RWPE2 (cell line): ENCODE measurements at regions not wholly inside any gene's neighbourhood (a gene's known extent, or its start where the extent isn't known, plus 50 kb on each side); places are given as distances from the start of the nearest gene placed in this dataset.

Source experiments
- ATAC-seq: fragments of 200-7000 bp; cut with Tn5 transposase; 3 replicates; pipeline ENCODE4 v1.9.1; 2021; ENCODE audit warnings: low read depth
- DNase-seq: peaks from one replicate; pipeline ENCODE4 v3.0.0-alpha.2; 2020; ENCODE audit warnings: low spot score
- H3K27ac ChIP-seq: fragments of 450-650 bp; 2 replicates; pipeline ENCODE4 v1.5.1; 2017; ENCODE audit warnings: mild to moderate bottlenecking; ENCODE audit not compliant: poor library complexity, severe bottlenecking
- H3K27me3 ChIP-seq: fragments of 250-450 bp; sonication (Bioruptor Pico); 2 replicates; pipeline ENCODE4 v1.5.1; 2021; ENCODE audit warnings: mild to moderate bottlenecking, moderate library complexity; ENCODE audit not compliant: insufficient read depth, poor library complexity, severe bottlenecking
- H3K36me3 ChIP-seq: fragments of 250-450 bp; sonication (Bioruptor Pico); 2 replicates; pipeline ENCODE4 v1.5.1; 2020; ENCODE audit warnings: low read depth, mild to moderate bottlenecking, moderate library complexity
- H3K4me1 ChIP-seq: fragments of 250-450 bp; sonication (Bioruptor Pico); 2 replicates; pipeline ENCODE4 v1.5.1; 2021; ENCODE audit warnings: mild to moderate bottlenecking, moderate library complexity; ENCODE audit not compliant: insufficient read depth, poor library complexity, severe bottlenecking
- H3K4me3 ChIP-seq: fragments of 250-450 bp; sonication (Bioruptor Pico); 2 replicates; pipeline ENCODE4 v1.5.1; 2021; ENCODE audit warnings: mild to moderate bottlenecking, moderate library complexity; ENCODE audit not compliant: severe bottlenecking
- H3K9me3 ChIP-seq: fragments of 250-450 bp; sonication (Bioruptor Pico); 2 replicates; pipeline ENCODE4 v1.5.1; 2021; ENCODE audit warnings: mild to moderate bottlenecking, moderate library complexity; ENCODE audit not compliant: severe bottlenecking
- CTCF ChIP-seq: fragments of 450-650 bp; IDR thresholded peaks from one replicate; pipeline ENCODE4 v1.5.1; 2017; ENCODE audit warnings: mild to moderate bottlenecking, moderate library complexity; ENCODE audit not compliant: poor library complexity, severe bottlenecking

DNA sequence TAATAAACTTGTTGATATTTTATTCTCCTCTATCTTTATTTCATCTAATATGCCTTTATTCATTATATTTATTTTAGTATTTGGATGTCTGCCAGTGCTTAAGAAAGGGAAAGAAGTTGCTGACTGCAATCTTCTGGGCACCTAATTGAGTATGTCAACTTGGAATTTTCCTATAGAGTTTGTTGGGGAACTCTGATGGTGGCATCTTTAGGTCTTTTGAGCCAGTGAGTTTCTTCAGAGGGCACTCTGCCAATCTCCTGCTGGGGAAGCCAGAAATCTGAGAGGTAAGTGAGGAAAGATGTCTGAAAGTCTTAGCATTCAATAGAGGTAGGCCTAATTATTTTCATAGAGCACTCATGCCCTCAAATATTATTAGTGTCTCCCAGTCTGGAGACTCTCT is 475.0 kb downstream of the GABRG1 start:
- DNase-seq (no peak), ATAC-seq (no peak)
- no peak for TF ChIP-seq CTCF
- Histone ChIP-seq H3K27me3 (peaks cover 4% of the 10 kb centered on the region), H3K27ac (no peak overlapping the region), H3K9me3 (no peaks in the 10 kb centered on the region), H3K4me3 (no peak overlapping the region), H3K4me1 (no peaks in the 10 kb centered on the region), H3K36me3 (no peaks in the 10 kb centered on the region)

GRCh38 chr4:45647823-45648222 is 476.0 kb downstream of the GABRG1 start:
- DNase-seq (no peak), ATAC-seq (no peak)
- TF ChIP-seq CTCF: no peak
- Histone ChIP-seq H3K4me3 (no peak overlapping the region), H3K27ac (no peak overlapping the region), H3K4me1 (no peaks in the 10 kb centered on the region), H3K36me3 (no peaks in the 10 kb centered on the region), H3K27me3 (peaks cover 4% of the 10 kb centered on the region), H3K9me3 (no peaks in the 10 kb centered on the region)

DNA sequence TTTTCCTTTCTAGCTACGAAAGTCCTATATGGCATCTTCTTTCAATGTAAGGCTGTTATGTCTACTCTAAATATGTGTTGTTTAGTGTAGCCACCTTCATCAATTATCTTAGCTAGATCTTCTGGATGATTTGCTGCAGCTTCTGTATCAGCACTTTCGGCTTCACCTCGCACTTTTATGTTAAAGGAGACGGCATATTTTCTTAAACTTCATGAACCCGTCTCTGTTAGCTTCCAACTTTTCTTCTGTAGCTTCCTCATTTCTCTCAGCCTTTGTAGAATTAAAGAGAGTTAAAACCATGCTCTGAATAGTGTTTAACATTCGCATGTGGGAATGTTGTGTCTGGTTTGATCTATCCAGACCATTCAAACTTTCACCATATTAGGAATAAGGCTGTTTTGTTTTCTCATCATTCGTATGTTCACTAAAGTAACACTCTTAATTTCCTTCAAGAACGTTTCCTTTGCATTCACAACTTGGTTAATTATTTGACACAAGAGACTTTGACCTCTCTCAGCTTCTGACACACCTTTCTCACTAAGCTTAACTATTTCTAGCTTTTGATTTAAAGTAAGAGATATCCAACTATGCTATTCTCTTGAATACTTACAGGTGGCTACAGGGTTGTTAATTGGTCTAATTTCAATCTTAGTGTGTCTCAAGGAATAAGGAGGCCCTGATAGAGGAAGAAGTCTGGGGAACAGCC is 476.8 kb downstream of the GABRG1 start:
- no peaks in the 10 kb centered on the region for H3K36me3 ChIP-seq
- no peak overlapping the region for H3K4me3 ChIP-seq
- H3K4me1 ChIP-seq: no peaks in the 10 kb centered on the region
- no peaks in the 10 kb centered on the region for H3K9me3 ChIP-seq
- DNase-seq (no peak), ATAC-seq (no peak)
- H3K27ac ChIP-seq: no peak overlapping the region
- TF ChIP-seq CTCF: no peak
- peaks cover 4% of the 10 kb centered on the region for H3K27me3 ChIP-seq

DNA sequence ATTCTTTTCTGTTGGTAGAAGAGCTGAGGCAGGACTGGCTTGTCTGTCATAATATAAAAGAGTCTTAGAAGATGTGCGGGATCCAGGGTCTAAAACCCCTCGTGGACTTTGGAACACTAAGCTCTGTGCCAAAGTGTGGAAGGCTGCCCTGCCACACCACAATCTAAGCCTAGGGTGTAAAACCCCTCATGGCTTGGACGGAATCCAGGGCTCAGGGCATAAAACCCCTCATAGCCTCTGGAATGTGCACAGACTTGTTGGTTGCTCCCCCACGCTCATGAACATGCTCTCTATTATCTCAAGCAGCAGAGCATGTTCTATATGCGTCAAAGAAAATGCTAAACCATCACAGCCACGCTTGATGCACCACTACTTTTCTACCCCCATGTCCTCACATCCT is 483.6 kb downstream of the GABRG1 start:
- H3K9me3 ChIP-seq: no peaks in the 10 kb centered on the region
- no peaks in the 10 kb centered on the region for H3K27me3 ChIP-seq
- ATAC-seq: no peak
- DNase-seq: no peak
- no peaks in the 10 kb centered on the region for H3K4me1 ChIP-seq
- no peak for TF ChIP-seq CTCF
- no peak overlapping the region for H3K4me3 ChIP-seq
- H3K36me3 ChIP-seq: no peaks in the 10 kb centered on the region
- H3K27ac ChIP-seq: no peak overlapping the region

GRCh38 chr4:45638641-45639040 is 485.2 kb downstream of the GABRG1 start:
- no peak overlapping the region for H3K27ac ChIP-seq
- TF ChIP-seq CTCF: no peak
- no peak overlapping the region for H3K4me3 ChIP-seq
- H3K36me3 ChIP-seq: no peaks in the 10 kb centered on the region
- no peaks in the 10 kb centered on the region for H3K9me3 ChIP-seq
- no peak for ATAC-seq
- no peaks in the 10 kb centered on the region for H3K4me1 ChIP-seq
- DNase-seq: no peak
- H3K27me3 ChIP-seq: no peaks in the 10 kb centered on the region
